Activated CD4-positive, alpha-beta T cell treated with anti-CD3 and anti-CD28 coated beads, Interleukin-2, amount 50 U/mL, for 1 hour (primary cell): ENCODE measurements at regions not wholly inside any gene's neighbourhood (a gene's known extent, or its start where the extent isn't known, plus 50 kb on each side); places are given as distances from the start of the nearest gene placed in this dataset.

Experiments used
- DNase-seq: peaks from one replicate; pipeline ENCODE4 v3.0.0-alpha.2; 2020

DNA sequence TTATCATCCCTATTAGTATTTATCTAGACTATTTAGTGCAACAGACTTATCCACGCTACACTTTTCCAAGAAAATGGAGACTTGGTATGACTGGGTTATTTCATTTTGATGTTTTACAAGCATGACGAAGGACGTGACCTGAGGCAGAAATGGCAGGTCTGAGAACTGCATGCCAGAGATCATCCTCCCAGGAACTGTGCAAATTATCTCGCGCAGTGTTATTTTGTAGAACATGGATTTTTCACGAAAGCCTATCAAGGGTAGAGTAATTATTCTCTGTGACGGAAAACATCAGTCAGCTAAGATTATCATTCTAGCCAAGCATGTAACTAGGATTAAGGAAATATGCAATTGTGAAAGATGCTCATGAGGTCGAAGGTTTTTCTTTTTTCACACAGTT lies 361.5 kb upstream of the AJAP1 start:
- no peak for DNase-seq

DNA sequence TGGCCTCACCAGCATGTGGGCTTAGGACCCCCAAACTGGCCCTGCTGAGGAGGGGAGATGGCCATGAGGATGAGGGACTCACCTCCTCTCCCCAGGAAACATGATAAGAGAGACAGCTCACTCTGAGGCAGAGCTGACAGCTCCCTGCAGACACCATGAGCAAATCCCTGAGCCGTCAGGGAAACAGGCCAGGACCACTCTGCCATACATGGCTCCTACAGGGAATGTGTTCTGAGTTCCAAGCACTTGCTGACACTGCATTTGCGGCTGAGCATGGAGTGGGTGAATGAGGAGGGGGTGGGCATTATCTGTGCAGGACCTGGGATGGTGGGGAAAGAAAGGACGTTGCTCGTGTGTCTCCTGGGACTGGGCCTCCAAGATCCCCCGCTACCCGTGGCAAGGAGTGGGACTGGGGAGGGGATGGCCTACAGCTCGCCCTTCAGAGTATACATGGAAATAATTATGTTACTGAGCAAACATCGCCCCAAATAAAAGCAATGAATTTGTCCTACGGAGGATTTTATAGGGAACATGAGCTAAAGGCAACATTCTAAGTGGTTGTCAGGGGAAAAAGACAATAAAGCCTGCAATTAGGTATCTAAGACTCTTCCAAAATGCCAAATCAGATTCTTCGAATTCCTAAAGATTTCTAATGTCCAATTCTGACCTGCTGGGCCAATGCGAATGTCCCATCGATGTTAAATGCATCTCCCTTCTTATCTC lies 355.9 kb upstream of the AJAP1 start:
- DNase-seq = no peak

DNA sequence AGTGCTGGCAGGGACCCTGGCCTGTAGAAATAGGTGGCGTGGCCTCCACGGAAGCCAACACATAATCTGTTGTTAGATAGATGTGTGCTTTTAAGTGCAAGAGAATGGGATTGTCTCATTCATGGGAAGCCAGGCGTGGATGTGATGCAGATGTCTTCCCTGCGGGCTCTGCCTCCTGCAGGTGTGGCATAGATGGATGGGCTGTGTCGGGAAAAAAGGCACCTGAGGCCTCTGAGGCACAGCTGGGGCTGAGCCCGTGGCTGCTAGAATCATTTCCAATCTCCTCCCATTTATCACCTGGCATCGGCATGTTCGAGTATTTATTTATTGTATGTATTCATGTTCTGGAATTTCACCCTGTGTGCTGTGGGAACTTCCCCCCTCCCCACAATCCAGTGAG lies 353.4 kb upstream of the AJAP1 start:
- no peak for DNase-seq

DNA sequence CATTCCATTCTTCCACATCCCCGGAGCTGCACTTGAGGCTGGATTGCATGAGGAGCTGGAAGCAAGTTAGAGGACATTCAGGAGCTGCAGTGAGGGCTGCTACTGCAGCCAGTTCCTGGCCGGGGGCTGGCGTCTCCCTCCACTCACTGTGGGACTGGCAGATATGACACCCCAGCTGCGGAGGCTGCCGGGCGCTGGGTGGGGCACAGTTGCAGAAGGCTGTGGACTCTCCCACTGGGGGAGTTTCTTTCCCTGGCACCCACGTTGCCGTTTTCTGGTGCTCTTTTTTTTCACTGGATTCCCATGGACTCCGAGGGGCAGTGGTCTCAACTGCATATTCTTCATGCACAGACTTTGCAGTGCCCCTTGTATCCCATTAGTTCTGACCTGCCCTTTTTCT lies 351.1 kb upstream of the AJAP1 start:
- no peak for DNase-seq

DNA sequence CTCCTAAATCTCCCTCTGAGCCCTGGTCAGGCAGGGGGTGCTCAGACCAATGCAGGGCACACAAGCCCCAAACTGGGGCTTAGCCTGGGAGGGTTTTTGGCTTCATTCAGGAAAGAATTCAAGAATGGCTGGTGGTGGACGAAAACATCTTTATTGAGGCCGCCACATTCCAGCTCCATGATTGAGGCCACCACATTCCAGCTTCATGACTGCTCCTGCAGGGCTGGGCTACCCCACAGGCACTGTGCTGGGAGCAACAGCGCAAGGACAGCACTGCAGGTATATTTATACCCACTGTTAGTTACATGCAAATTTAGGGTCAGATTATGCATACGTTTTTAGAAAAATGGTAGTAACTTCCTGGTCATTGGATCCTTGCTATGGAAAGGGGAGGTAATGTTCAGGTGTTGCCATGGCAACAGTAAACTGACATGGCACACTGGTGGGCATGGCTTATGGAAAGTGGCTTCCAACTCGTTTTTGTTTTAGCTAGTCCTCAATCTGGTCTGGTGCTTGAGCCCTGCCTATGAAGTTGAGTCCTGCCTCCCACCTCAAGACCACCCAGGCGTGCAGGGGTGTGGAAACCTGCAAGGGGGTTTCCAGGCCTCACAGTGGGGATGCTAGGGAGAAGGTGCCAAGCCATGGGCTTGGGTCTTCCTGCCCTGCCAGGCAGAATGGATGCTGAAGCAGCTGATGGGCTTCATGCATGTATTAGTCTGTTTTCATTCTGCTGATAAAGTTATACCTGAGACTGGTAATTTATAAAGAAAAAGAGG lies 348.7 kb upstream of the AJAP1 start:
- DNase-seq = no peak

DNA sequence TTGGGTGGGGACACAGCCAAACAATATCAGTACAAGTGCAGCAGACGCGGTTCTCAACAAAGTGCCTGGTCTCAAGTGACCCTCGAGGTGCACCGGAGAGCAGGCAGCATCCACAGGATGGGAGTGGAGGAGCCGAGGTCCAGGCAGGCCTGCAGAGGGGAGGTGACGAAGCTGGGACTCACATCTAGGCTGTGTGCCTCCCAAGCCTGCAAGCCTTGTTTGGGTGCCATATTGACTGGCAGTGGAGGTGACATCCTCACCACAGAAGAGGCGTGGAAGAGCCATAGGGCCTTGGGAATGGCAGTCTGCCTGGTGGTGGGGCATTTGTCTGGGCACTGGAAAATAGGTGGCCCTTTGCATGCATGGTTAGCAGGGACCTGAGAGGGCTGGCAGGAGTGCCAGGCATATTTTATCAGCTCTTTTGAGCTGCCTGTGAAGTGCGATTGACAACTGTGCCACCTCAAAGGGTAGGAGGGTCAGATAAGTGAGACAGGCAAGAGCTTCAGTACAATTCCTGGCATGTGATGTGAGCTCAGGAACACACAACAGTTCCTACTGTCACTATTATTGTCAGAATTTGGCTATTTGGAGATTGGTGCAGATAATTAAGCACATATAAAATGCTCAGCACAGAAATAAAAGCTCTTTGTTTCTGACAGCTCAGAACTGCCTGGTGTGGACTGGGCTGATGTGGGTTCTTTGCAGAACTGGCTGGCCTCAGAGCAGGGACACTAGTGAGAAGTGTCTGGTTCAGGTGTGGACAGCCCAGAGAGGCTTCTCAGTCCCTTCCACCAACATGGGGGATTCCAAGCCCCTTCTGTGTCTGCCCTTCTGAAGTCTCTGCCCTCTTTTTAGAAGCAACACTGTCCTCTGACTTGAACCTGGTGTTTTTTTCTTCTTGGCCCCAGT lies 347.6 kb upstream of the AJAP1 start:
- DNase-seq = no peak

DNA sequence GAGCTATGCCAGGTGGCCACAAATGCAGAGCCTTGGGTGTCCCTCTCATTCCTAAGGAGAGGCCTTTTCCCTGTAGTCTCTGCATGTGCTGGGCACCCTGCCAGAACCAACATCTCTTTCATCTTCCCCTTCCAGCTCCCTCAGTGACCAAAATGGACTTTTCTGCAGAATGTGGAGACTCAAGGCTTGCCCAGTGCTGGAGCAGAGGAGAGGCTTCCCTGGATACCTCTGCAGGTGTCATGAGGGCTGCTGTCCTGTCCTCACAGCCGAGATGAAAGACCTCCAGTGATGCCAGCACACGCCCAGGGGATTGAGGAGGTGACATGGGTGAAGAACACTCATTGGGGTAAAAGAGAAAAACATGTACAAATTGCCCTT lies 347.0 kb upstream of the AJAP1 start:
- no peak for DNase-seq

DNA sequence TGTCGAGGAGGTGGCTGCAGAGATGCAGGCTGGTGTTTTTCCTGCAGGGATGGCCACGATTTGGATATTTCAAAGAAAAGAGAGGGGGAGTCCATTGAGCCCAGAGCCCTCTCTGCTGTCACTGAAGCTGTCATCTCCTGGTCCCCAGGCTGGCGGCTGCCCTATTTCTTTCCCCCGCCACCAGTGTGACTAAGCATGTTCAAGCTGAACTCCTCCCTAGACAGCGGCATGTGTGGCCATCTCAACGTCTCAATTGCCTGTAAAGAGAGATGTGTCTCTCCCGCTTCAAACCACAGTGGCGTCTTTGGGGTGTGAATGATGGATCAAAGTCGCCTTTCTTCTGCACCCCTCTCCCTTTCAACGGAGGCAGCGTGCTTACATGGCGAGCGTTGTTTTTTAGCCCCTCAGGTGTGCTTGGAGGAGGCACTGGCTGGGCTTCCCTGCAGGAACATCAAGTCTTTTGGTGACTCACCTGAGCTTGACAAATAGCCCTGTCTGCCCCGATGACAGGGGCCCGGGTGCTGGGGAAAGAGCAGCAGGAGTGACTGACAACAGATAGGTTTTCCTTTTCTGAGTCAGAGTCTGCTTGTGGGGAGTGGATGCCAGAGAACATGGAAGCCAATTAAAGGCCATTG lies 346.4 kb upstream of the AJAP1 start:
- DNase-seq = no peak

DNA sequence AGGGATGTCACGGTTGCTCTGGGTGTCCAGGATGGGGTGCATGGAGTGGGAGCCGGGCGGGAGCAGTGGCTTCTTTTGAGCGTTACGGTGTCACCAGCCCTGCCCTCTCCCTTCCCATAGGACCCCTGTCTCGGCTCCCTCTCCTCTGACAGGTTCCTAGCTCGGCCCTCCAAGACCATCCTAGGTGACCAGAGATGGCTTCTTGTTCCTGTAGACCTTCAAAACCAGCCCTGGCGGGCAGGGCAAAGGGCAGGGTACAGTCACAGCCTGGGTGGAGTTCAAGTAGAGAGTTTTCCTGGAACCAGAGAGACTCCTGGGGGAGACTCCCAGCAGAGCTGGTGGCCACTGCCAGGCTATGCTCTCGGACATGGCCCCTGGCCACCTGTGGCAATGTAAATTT lies 345.6 kb upstream of the AJAP1 start:
- no peak for DNase-seq

DNA sequence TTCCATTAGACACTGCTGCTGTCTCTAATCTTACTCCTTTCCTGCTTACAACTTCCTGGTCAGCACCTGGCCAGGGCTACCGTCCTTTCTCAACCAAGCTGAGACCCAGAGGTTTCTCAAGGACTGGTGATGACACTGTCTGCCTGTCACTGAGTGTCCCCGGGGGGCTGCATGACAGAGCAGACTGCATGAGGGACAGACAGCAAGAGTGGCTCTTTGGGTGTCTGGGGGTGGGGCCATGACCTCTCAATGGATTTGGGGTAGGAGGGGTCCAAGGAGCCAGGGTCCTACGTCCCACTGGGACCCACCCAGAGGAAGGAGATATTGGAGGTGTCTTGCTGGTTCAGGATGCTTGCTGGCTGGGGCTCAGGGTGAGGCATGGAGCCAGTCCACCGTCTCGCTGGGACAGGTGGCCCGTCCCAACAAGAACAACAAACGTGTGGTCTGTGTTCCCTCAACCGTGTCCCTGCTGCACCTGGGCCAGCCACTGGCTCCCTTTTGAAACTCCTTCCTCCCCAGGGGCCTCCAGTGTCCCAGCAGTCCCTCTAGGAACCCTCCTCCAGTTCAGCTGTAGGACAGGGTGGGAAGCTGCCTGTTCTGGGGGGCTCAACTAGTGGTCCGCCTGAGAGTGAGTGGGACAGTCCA lies 344.6 kb upstream of the AJAP1 start:
- no peak for DNase-seq

DNA sequence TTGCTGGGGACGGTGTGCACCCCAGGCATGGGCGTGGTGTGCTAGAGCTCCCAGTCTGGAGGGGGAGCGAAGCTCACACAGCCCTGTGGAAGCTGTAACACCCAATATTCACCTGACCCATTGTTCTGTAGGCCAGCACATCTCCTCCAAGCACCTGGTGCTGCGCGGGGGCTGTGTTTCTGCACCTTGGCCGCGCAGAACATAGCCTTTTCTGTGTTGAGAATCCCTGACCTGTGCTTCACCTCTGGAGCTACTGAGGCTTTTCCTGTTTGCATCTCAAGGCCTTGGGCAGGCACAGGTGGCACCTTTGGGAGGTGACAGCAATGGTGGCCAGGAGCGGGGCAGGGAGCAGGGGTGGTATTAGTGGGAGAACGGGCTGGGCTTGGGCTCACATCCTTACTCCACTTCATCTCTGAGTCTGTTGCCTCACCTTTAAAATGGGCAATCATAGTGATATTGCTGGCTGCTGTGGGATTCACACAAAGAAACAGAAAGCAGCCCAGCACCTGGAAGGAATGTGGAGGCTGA lies 343.9 kb upstream of the AJAP1 start:
- no peak for DNase-seq

DNA sequence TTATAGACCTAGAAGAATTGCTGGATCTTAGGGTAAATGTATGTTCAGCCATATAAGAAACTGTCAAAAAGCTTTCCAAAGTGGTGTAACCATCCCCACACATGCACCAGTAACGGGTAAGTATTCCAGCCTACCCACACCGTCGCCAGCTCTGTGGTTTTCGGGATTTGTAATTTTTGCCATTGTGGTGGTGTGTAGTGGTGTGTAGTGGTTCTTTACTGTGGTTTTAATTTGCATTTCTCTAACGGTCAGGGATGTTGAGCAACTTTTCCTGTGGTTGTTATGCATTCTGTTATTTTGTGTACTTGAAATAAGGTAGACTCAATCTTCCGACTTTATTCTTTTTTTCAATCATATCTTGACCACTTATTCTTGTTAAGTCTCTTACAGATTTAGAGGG lies 342.4 kb upstream of the AJAP1 start:
- no peak for DNase-seq

DNA sequence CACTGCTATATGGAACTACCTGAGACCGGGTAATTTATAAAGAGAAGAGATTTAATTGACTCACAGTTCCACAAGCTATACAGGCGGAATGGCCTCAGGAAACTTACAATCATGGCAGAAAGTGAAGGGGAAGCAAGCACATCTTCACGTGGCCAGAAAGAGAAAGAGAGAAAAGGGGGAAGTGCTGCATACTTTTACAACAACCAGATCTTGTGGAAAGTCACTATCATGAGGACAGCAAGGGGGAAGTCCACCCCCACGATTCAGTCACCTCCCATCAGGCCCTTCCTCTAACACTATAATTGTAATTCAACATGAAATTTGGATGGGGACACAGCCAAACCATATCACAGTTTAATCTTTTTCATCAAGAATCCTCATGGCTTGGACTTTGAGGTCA lies 339.2 kb upstream of the AJAP1 start:
- no peak for DNase-seq

DNA sequence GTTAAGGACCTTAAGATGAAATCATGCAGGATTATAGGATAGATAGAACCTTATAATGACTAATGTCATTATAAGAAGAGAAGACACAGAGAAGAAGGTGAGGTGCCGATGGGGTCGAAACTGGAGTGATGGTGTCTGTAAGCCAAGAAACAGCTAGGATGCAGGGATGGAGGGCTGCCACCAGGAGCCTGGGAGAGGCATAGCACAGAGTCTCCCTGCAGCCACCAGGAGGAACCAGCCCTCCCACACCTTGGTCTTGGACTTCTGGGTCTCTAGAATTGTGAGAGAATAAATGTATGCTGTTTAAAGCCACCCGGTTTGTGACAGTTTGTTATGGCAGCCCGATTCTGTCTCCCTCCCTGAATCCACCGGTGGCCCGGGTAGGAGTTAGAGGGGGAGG lies 337.2 kb upstream of the AJAP1 start:
- DNase-seq = no peak

DNA sequence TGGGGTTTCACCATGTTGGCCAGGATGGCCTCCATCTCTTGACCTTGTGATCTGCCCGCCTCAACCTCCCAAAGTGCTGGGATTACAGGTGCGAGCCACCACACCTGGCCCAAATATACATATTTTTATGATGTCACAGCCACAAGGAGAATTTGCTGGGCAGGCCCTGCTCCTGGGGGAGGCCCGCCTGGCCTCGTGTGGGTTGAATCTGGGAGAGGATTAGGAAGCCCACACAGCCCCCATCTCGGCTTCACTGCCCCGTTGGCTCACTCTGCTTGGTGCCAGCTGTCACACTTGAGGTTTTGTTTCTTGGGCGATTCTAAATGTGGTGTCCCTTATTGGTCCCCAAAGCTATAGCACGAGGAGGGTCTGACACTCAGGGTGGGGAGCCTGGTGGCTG lies 335.7 kb upstream of the AJAP1 start:
- no peak for DNase-seq

DNA sequence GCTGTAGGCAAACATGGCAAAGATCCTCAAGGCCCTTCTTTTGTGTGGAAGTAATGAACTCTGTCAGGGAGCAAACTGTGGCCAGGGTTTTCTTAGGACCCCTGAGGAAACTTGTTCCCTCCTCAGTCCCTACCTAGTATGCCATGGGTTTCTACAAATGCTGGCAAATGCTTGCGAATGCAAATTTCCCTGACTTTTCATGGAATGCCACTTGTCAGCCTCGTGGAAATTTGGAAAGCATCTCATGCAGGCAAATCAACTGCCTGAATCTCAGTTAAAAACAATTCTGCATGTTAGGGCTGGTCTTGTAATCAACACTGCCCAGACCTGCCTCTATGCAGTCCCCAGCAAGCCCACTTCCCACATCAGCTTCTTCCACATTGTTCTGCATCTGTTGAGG lies 334.9 kb upstream of the AJAP1 start:
- no peak for DNase-seq

DNA sequence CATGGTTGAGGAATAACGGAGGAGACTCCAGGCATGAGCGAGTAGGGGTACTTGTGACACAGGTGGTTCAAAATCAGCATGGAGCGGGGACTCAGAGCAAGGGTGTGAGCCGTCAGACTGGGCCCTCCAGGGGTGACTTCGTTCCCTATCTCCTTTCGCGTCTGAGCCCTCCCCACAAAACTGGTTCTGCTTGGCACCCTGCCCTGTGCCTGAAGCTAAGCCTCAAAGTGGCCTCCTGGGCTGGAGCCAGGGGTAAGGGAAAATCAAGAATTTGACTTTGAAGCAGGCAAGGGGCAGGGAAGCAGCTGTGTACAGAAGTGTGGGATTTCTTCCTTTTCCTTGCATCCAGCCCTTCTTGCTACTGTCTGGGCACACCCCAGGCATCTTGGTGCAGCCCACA lies 331.5 kb upstream of the AJAP1 start:
- DNase-seq = no peak

DNA sequence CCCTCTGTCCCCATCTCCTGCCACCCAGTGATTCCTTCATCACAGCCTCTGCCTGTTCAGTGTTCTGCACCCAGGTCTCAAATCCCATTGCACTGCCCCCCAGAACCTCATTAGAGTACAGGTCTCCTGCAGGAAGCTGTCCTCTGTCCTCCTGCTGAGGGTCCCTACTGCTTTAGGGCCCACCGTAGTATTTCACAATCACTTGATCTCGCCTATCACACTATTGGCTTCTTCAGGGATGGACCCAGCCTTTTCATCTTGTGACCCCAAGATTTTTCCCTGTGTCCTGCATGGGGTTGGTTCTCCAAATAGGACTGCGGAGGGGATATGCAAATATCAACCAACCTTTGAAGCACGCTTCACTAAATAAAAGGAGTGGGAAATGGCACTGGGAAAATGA lies 331.1 kb upstream of the AJAP1 start:
- no peak for DNase-seq

DNA sequence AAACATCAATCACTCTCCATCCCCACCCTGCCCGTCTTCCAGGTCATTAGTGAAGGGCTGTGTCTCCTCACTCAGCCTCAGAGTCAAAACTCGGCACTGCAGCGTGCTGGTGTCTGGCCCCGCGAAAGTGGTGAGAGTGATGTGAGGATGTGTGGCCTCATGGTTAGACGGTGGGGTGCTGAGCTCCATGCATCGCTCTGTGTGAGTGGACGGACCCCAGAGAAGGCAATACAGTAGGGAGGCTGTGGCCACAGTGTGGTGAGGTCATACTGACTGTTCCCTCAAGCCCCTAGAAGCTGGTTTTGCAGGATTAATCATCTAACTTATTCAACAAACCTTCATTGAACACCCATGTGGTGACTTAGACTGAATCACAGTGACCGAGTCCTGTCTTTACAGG lies 329.9 kb upstream of the AJAP1 start:
- DNase-seq = no peak

DNA sequence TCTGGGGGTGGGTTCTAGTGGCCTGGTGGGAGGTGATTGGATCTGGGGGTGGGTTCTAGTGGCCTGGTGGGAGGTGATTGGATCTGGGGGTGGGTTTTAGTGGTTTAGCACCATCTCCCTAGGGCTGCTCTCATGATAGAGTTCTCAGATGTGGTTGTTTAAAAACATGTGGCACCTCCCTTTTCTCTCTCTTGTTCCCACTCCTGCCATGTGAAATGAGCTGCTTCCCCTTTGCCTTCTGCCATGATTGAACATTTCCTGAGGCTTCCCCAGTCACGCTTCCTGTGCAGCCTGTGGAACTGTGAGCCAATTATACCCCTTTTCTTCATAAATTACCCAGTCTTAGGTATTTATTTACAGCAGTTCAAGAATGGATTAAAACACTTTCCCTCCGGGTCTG lies 327.3 kb upstream of the AJAP1 start:
- no peak for DNase-seq

DNA sequence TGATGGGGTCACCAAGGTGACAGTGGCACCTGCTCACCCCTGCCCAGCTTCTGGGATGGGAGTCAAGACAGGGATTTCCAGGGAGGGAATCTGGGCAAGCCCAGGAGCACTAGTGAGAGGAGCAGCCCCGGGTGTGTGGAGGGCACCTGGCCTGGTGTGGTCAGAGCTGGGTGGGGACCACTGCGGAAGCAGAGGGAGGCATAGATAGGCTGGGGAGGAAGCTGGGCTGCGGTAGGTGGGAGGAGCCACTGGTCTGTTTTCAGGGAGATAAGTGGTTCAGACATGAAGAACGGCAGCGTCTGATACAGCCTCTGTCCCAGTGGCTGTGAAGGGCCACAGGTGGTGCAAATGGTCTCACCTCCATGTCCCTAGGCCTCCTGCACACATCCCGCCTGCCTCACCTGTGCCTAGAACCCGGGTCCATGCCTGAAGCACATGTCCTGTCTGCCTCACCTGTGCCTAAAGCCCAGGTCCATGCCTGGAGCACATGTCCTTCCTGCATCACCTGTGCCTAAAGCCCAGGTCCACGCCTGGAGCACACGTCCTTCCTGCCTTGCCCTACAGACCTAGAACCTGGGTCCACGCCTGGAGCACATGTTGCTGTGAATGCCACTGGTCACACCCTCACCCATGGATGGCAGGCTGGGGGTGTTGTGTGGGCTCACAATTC lies 325.9 kb upstream of the AJAP1 start:
- DNase-seq = no peak
